AG09309 (cell line): ENCODE measurements at regions not wholly inside any gene's neighbourhood (a gene's known extent, or its start where the extent isn't known, plus 50 kb on each side); places are given as distances from the start of the nearest gene placed in this dataset.

ENCODE experiments used
- DNase-seq: peaks from one replicate; pipeline ENCODE4 v3.0.0-alpha.2; 2010; ENCODE audit warnings: low read depth
- H3K4me3 ChIP-seq: 2 replicates; pipeline ENCODE4 v1.5.1; 2011; ENCODE audit warnings: mild to moderate bottlenecking, low read depth, low read length, moderate library complexity; ENCODE audit not compliant: control insufficient read depth
- TF ChIP-seq, protein P1 (sequence below): IDR thresholded peaks from 2 replicates; pipeline ENCODE4 v1.5.1; 2011; ENCODE audit warnings: mild to moderate bottlenecking, low read depth, low read length, inconsistent platforms; ENCODE audit not compliant: insufficient read depth, control insufficient read depth; ENCODE audit errors: missing control alignments

DNA sequence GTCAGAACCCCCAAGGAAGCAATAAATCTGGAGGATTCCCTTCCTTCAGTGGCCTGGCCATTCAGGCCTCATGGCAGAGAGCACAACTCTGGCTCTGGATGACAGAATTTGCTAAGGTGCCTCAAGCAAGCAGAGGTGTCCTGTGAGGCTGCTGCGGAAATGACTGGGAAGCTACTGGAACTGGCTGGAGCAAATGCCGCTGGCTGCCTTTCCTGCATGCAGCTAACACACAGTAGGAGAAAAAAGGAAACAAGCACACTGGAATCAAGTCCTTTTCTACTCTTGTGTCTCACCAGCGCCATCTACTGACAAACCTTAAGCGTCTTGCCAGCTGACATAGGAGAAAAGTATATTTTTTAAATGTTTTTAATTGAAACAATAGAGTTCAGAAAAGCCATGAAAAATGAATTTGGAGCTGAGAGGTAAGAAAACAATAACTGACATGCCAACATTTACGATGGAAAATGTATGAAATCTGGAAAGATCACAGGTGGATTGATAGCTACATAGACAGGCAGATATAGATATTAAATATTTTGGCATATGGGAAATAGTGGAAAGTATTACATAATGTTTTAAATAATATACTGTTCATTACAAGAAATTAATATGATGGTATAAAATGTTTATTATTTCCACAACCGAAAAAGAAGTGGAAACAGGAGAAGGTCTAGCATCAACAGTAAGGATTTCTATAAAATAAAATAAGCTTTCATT, 951.6 kb downstream of the ANKRD7 start:
- TF ChIP-seq, protein P1, sequence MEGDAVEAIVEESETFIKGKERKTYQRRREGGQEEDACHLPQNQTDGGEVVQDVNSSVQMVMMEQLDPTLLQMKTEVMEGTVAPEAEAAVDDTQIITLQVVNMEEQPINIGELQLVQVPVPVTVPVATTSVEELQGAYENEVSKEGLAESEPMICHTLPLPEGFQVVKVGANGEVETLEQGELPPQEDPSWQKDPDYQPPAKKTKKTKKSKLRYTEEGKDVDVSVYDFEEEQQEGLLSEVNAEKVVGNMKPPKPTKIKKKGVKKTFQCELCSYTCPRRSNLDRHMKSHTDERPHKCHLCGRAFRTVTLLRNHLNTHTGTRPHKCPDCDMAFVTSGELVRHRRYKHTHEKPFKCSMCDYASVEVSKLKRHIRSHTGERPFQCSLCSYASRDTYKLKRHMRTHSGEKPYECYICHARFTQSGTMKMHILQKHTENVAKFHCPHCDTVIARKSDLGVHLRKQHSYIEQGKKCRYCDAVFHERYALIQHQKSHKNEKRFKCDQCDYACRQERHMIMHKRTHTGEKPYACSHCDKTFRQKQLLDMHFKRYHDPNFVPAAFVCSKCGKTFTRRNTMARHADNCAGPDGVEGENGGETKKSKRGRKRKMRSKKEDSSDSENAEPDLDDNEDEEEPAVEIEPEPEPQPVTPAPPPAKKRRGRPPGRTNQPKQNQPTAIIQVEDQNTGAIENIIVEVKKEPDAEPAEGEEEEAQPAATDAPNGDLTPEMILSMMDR, result peak; percentile 18
- no peak for DNase-seq
- H3K4me3 ChIP-seq, result no peak overlapping the region

DNA sequence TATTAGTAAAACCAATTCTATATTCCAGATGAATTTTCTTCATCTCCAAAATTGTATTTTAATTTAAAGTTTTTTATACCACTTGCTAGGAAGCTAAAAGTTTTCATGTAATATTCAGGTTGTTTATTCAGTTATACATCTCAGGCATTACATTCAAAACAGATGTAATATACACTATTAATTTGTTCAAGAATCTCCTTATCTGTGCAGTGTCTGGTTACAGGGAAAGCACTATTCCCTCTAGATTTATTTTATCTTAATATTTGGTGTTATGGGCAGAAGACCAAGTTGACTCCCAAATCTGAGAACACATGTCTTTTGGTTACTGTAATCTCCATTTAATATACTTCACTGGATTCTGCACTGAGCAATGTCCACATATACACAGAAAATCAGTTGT, 953.4 kb downstream of the ANKRD7 start:
- no peak for DNase-seq
- TF ChIP-seq, protein P1, result no peak
- no peak overlapping the region for H3K4me3 ChIP-seq

DNA sequence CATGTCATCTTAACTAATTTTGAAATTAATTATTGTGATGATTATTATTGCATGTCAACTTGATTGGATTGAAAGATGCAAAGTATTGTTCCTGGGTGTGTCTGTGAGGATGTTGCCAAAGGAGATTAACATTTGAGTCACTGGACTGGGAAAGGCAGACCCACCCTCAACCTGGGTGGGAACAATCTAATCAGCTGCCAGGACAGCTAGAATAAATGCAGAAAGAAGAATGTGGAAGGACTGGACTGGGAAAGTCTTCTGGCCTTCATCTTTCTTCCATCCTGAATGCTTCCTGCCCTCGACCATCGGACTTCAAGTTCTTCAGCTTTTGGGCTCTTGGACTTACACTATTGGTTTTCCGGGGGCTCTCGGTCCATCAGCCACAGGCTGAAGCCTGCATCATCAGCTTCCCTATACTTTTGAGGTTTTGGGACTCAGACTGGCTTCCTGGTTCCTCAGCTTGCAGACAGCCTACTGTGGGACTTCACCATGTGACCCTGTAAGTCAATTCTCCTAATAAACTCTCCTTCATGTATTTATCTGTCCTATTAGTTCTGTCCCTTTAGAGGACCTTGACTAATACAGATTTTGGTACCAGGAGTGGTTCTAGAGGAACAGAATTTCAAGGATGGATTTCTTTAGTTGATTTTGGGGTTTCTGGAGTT, 959.8 kb downstream of the ANKRD7 start:
- DNase-seq, result no peak
- no peak overlapping the region for H3K4me3 ChIP-seq
- TF ChIP-seq, protein P1, result no peak

DNA sequence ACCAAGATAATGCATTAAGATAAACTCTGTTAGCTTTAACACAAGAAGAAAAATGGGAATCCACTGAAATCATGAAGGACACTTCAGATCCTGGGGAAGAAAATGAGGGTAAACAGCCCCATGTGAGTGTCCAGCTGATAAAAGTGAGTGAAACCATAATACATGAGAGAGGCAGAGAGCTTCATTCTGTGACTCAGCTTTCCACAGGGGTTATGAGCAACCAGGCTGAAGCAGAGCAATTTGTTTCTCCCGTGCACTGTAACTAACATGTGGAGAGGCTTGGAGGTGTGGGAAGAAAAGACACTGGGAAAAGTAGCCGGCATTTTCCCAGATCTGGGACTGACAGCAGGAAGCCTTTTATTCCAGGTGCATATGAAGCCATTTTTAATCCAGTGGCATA, 971.7 kb downstream of the ANKRD7 start:
- TF ChIP-seq, protein P1, result no peak
- no peak overlapping the region for H3K4me3 ChIP-seq
- DNase-seq, result no peak

DNA sequence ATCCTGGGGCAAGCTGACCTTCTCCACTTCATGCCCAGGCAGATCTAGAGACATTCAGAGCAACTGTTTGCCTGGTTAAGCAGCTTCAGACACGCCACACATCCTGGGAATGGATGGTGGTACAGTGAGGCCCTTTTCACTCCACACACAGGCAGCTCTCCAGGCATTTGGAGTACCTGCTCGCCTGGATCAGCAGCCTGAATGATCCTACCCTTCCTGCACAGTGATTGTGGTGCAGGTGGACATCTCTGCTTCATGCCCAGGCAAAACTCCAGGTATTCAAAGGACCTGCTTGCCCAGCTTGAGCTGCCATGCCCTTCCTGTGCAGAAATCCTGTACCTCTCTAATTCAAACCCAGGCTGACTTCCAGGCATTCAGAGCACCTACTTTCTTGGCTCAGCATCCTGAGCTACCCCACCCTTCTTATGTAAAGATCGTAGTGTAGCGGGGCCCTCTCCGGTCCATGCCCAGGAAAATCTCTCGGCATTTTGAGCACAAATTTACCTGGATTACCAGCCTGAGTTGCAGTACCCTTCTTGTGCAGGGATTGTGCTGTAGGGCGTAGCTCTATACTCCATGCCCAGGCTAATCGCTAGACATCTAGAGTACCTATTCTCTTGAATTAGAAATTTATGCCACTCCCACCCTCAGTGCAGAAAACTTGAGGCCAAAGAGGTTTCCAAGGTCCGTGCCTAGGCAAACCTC, 972.8 kb downstream of the ANKRD7 start:
- H3K4me3 ChIP-seq, result no peak overlapping the region
- no peak for DNase-seq
- TF ChIP-seq, protein P1, result no peak

DNA sequence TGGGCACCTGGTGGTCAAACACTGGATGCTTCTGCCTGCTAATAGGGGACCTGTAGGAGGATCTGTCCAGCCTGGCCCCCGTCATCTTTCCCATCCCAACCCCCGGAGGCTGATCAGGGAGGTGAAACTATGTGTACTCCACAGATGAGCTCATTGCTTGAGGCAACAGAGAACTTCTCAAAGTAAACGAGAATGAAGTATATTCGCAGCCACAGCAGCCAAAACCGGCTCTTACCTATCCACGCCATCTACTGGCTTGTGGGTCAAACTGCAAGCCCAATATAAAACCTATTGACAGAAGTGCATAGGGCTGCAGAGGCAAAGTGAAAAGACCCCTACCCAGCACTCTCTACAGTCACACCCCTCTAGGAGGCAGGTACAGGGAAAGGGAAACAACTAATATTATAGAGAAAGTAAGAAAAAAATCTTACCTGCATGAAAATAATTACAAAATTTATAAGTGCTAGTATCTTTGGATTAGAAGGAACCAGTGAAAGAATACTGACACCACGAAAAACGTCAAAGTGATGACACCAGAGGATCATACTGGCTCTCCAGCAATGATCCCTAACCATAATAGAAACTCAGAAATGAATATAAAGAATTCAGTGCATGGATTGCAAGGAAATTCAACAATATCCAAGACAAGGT, 973.5 kb downstream of the ANKRD7 start:
- DNase-seq, result no peak
- TF ChIP-seq, protein P1, result peak; percentile 26
- no peak overlapping the region for H3K4me3 ChIP-seq
